AG09309 (cell line): ENCODE measurements at regions not wholly inside any gene's neighbourhood (a gene's known extent, or its start where the extent isn't known, plus 50 kb on each side); places are given as distances from the start of the nearest gene placed in this dataset.
A peak's percentile ranks its signal among the peaks of the same experiment; 100 is the strongest.

Experiments
- DNase-seq: peaks from one replicate; pipeline ENCODE4 v3.0.0-alpha.2; 2010; ENCODE audit warnings: low read depth
- H3K4me3 ChIP-seq: 2 replicates; pipeline ENCODE4 v1.5.1; 2011; ENCODE audit warnings: mild to moderate bottlenecking, low read depth, low read length, moderate library complexity; ENCODE audit not compliant: control insufficient read depth
- CTCF ChIP-seq: IDR thresholded peaks from 2 replicates; pipeline ENCODE4 v1.5.1; 2011; ENCODE audit warnings: mild to moderate bottlenecking, low read depth, low read length, inconsistent platforms; ENCODE audit not compliant: insufficient read depth, control insufficient read depth; ENCODE audit errors: missing control alignments

GRCh38 chr5:115372146-115372545 is 75.7 kb upstream of the CCDC112 start:
- TF ChIP-seq CTCF = no peak
- no peak overlapping the region for H3K4me3 ChIP-seq
- no peak for DNase-seq

GRCh38 chr5:115369430-115370144 is 73.1 kb upstream of the CCDC112 start:
- DNase-seq = no peak
- no peak overlapping the region for H3K4me3 ChIP-seq
- TF ChIP-seq CTCF = no peak

GRCh38 chr5:115366223-115366622 is 69.8 kb upstream of the CCDC112 start:
- TF ChIP-seq CTCF = no peak
- peak; percentile 84 for DNase-seq
- no peak overlapping the region for H3K4me3 ChIP-seq

- DNase-seq = no peak
- TF ChIP-seq CTCF = no peak
- H3K4me3 ChIP-seq = no peak overlapping the region
Observed at GRCh38 chr5:115363879-115364278, 67.4 kb upstream of the CCDC112 start.

- H3K4me3 ChIP-seq = no peak overlapping the region
- no peak for DNase-seq
- TF ChIP-seq CTCF = no peak
Observed at GRCh38 chr5:115360046-115360685, 63.7 kb upstream of the CCDC112 start.

GRCh38 chr5:115355767-115356381 is 59.4 kb upstream of the CCDC112 start:
- TF ChIP-seq CTCF = no peak
- no peak for DNase-seq
- no peak overlapping the region for H3K4me3 ChIP-seq
